PC-9 (cell line): ENCODE measurements at regions not wholly inside any gene's neighbourhood (a gene's known extent, or its start where the extent isn't known, plus 50 kb on each side); places are given as distances from the start of the nearest gene placed in this dataset.

Experiments used
- BruUV-seq: library from RNA; stranded (reverse); fragments of 400-500 nt; replicated peaks from 2 replicates; lab custom pipeline; 2021; lab: Mats Ljungman, UMichigan
- CTCF ChIA-PET: fragments of 300-600 bp; sonication (Branson Sonifier 250); formaldehyde crosslinking; loops from one replicate; lab custom pipeline; 2022; ENCODE audit warnings: antibody characterized with exemption; lab: Charles Lee
- POLR2A ChIA-PET: fragments of 300-600 bp; sonication (Branson Sonifier 250); formaldehyde crosslinking; loops from one replicate; lab custom pipeline; 2022; ENCODE audit warnings: antibody characterized with exemption; ENCODE audit not compliant: unreplicated experiment; lab: Charles Lee
- DNase-seq, 2 experiments: peaks; one replicate each; pipeline versions ENCODE4 v3.0.0 to v3.0.0-alpha.2; 2015 to 2022; ENCODE audit warnings: mixed read lengths in 1 of 2
- H2AFZ ChIP-seq: fragments of 200-600 bp; sonication (generic); 2 replicates; pipeline ENCODE4 v1.8.1; 2017; ENCODE audit warnings: antibody characterized with exemption
- H3F3A ChIP-seq: fragments of 200-600 bp; sonication (generic); 2 replicates; pipeline ENCODE4 v1.8.1; 2017; ENCODE audit warnings: antibody characterized with exemption, mild to moderate bottlenecking, low read depth; ENCODE audit not compliant: insufficient read depth
- H3K27ac ChIP-seq: fragments of 200-600 bp; sonication (generic); 2 replicates; pipeline ENCODE4 v1.6.1; 2016; ENCODE audit warnings: mixed run types
- H3K27me3 ChIP-seq: fragments of 200-600 bp; sonication (generic); 2 replicates; pipeline ENCODE4 v1.6.1; 2016; ENCODE audit warnings: low read depth, mixed run types; ENCODE audit not compliant: insufficient read depth
- H3K36me3 ChIP-seq: fragments of 200-600 bp; sonication (generic); 2 replicates; pipeline ENCODE4 v1.6.1; 2016; ENCODE audit warnings: low read depth, mixed run types
- H3K4me1 ChIP-seq: fragments of 200-600 bp; sonication (generic); replicated peaks from 2 replicates; pipeline ENCODE4 v1.6.1; 2016; ENCODE audit warnings: mixed run types; ENCODE audit not compliant: insufficient read depth
- H3K4me2 ChIP-seq: fragments of 200-600 bp; sonication (generic); 2 replicates; pipeline ENCODE4 v1.6.1; 2017; ENCODE audit warnings: mixed run types
- H3K4me3 ChIP-seq: fragments of 200-600 bp; sonication (generic); 2 replicates; pipeline ENCODE4 v1.6.1; 2016; ENCODE audit warnings: mixed run types
- H3K79me2 ChIP-seq: fragments of 200-600 bp; sonication (generic); 2 replicates; pipeline ENCODE4 v1.6.1; 2017; ENCODE audit warnings: low read depth, mixed run types
- H3K9me2 ChIP-seq: fragments of 200-600 bp; sonication (generic); 2 replicates; pipeline ENCODE4 v1.8.1; 2017; ENCODE audit warnings: mild to moderate bottlenecking; ENCODE audit not compliant: insufficient read depth
- H3K9me3 ChIP-seq: fragments of 200-600 bp; sonication (generic); 2 replicates; pipeline ENCODE4 v1.8.1; 2016; ENCODE audit warnings: low read depth; ENCODE audit not compliant: insufficient read depth
- H4K20me1 ChIP-seq: fragments of 200-600 bp; sonication (generic); 2 replicates; pipeline ENCODE4 v1.8.1; 2017; ENCODE audit not compliant: insufficient read depth
- CTCF ChIP-seq: fragments of 200-600 bp; sonication (generic); conservative IDR thresholded peaks from 2 replicates; pipeline ENCODE4 v1.6.1; 2017; ENCODE audit warnings: mixed run types, antibody characterized with exemption, mild to moderate bottlenecking, moderate library complexity
- EZH2 ChIP-seq: fragments of 200-600 bp; sonication (generic); IDR thresholded peaks from 2 replicates; pipeline ENCODE4 v1.8.0; 2017; ENCODE audit warnings: antibody characterized with exemption, low read depth
- intact Hi-C: fragments of 100-400 bp; cut with micrococcal nuclease; formaldehyde crosslinking; loops from one replicate; pipeline ENCODE4 v1.10.0; 2022; ENCODE audit not compliant: unreplicated experiment

GRCh38 chr3:107272471-107272870, 104.8 kb upstream of the CCDC54 start:
- no peak overlapping the region for H2AFZ ChIP-seq
- CTCF ChIA-PET = interaction anchor here (0.6 to 2.5 kb wide), 13 partner anchors 28 to 639 kb away, joined by 3 to 41 read pairs (median 5); no protein-coding TSS in a partner anchor
- POLR2A ChIA-PET = interaction anchor here (0.6 kb wide), 2 partner anchors 252 to 472 kb away, joined by 3 to 4 read pairs; no protein-coding TSS in a partner anchor
- H3K27ac ChIP-seq = no peak overlapping the region
- TF ChIP-seq EZH2 (no peak), CTCF (no peak)
- no peaks in the 10 kb centered on the region for H3K9me3 ChIP-seq
- no TSS peak for BruUV-seq
- no peaks in the 10 kb centered on the region for H3K79me2 ChIP-seq
- no peaks in the 10 kb centered on the region for H3K36me3 ChIP-seq
- no peaks in the 10 kb centered on the region for H3K27me3 ChIP-seq
- no peaks in the 10 kb centered on the region for H3F3A ChIP-seq
- intact Hi-C loops = loop anchor here (1.0 to 10.0 kb wide), 3 partner anchors 149 to 392 kb away; partner anchors contain the start of gene BBX
- H4K20me1 ChIP-seq = no peaks in the 10 kb centered on the region
- no peak overlapping the region for H3K4me3 ChIP-seq
- no peak overlapping the region for H3K4me2 ChIP-seq
- no peaks in the 10 kb centered on the region for H3K9me2 ChIP-seq
- DNase-seq = no peak
- H3K4me1 ChIP-seq = no peaks in the 10 kb centered on the region

- POLR2A ChIA-PET = no interaction called here
These were observed 104.4 kb upstream of the CCDC54 start for GRCh38 chr3:107272885-107273284.

GRCh38 chr3:107273771-107274170, 103.5 kb upstream of the CCDC54 start:
- POLR2A ChIA-PET = no interaction called here

More at GRCh38 chr3:107272885-107273284, 104.4 kb upstream of the CCDC54 start:
- CTCF ChIA-PET = interaction anchor here (1.2 to 2.5 kb wide), 3 partner anchors 65 to 157 kb away, joined by 3 to 41 read pairs (median 6); no protein-coding TSS in a partner anchor
- H3K4me2 ChIP-seq = no peak overlapping the region
- H3K79me2 ChIP-seq = no peaks in the 10 kb centered on the region
- no peak overlapping the region for H2AFZ ChIP-seq
- no peak overlapping the region for H3K27ac ChIP-seq
- TF ChIP-seq CTCF (no peak), EZH2 (no peak)
- BruUV-seq = no TSS peak
- no peak overlapping the region for H3K4me3 ChIP-seq
- no peaks in the 10 kb centered on the region for H3K9me2 ChIP-seq
- intact Hi-C loops = loop anchor here (1.0 to 10.0 kb wide), 3 partner anchors 148 to 392 kb away; partner anchors contain the start of gene BBX
- H3K9me3 ChIP-seq = no peaks in the 10 kb centered on the region
- H3K27me3 ChIP-seq = no peaks in the 10 kb centered on the region
- no peaks in the 10 kb centered on the region for H3K36me3 ChIP-seq
- no peaks in the 10 kb centered on the region for H4K20me1 ChIP-seq
- H3K4me1 ChIP-seq = no peaks in the 10 kb centered on the region
- DNase-seq = no peak
- no peaks in the 10 kb centered on the region for H3F3A ChIP-seq

More at GRCh38 chr3:107273771-107274170, 103.5 kb upstream of the CCDC54 start:
- Histone ChIP-seq H3K4me3 (no peak overlapping the region), H2AFZ (no peak overlapping the region), H3K27ac (no peak overlapping the region), H3K9me2 (no peaks in the 10 kb centered on the region), H3K79me2 (no peaks in the 10 kb centered on the region), H4K20me1 (no peaks in the 10 kb centered on the region), H3K27me3 (no peaks in the 10 kb centered on the region), H3F3A (no peaks in the 10 kb centered on the region), H3K36me3 (no peaks in the 10 kb centered on the region), H3K4me2 (no peak overlapping the region), H3K4me1 (no peaks in the 10 kb centered on the region), H3K9me3 (no peaks in the 10 kb centered on the region)
- no TSS peak for BruUV-seq
- intact Hi-C loops = loop anchor here (5.0 to 10.0 kb wide), 2 partner anchors 249 to 391 kb away; partner anchors contain the start of gene BBX
- no peak for TF ChIP-seq EZH2
- no peak for TF ChIP-seq CTCF
- CTCF ChIA-PET = interaction anchor here (1.2 kb wide), 1 partner anchor 156 kb away, joined by 6 read pairs; no protein-coding TSS in a partner anchor
- DNase-seq = no peak
